ENCODE measurements at regions not wholly inside any gene's neighbourhood (a gene's known extent, or its start where the extent isn't known, plus 50 kb on each side); places are given as distances from the start of the nearest gene placed in this dataset.
A peak's percentile ranks its signal among the peaks of the same experiment; 100 is the strongest.

- no peak for DNase-seq
Observed at GRCh38 chr12:20967756-20968155, 157.3 kb downstream of the SLCO1B3 start.

GRCh38 chr12:20969766-20970165, 159.3 kb downstream of the SLCO1B3 start:
- DNase-seq = no peak

GRCh38 chr12:20985399-20985798, 145.6 kb upstream of the SLCO1B1 start:
- no peak for DNase-seq

- DNase-seq = no peak
Observed at GRCh38 chr12:21001778-21002177, 129.2 kb upstream of the SLCO1B1 start.

- DNase-seq = no peak
Observed at GRCh38 chr12:21025656-21026055, 105.3 kb upstream of the SLCO1B1 start.

- peak; percentile 95 for DNase-seq
Observed at GRCh38 chr12:21026302-21026701, 104.7 kb upstream of the SLCO1B1 start.

GRCh38 chr12:21054334-21054733, 76.7 kb upstream of the SLCO1B1 start:
- no peak for DNase-seq

- peak; percentile 25 for DNase-seq
Observed at GRCh38 chr12:21065845-21066244, 65.1 kb upstream of the SLCO1B1 start.

GRCh38 chr12:21073129-21073528, 57.9 kb upstream of the SLCO1B1 start:
- DNase-seq = no peak

- no peak for DNase-seq
Observed at GRCh38 chr12:21073822-21074460, 57.1 kb upstream of the SLCO1B1 start.

All from NCI-H345 (cell line).